HepG2 (cell line): ENCODE measurements at regions not wholly inside any gene's neighbourhood (a gene's known extent, or its start where the extent isn't known, plus 50 kb on each side); places are given as distances from the start of the nearest gene placed in this dataset.

Experiments used
- ATAC-seq: fragments of 200-7000 bp; cut with Tn5 transposase; 3 replicates; pipeline ENCODE4 v1.9.1; 2020; ENCODE audit warnings: mild to moderate bottlenecking, moderate library complexity
- BruUV-seq: library from RNA; stranded (reverse); fragments of 400-500 nt; replicated peaks from 2 replicates; lab custom pipeline; 2021; lab: Mats Ljungman, UMichigan
- CTCF ChIA-PET: fragments of 300-600 bp; formaldehyde crosslinking; extraction: SDS; loops from one replicate; lab custom pipeline; 2021; ENCODE audit warnings: low total read pairs, inconsistent platforms, low intra/inter-chr PET ratio; lab: Yijun Ruan, JAX
- POLR2A ChIA-PET: fragments of 350-600 bp; sonication (Branson Sonifier 250); formaldehyde crosslinking; loops from one replicate; lab custom pipeline; 2020; ENCODE audit warnings: antibody characterized with exemption, inconsistent platforms; lab: Yijun Ruan, JAX
- DNase-seq: peaks from one replicate; pipeline ENCODE4 v3.0.0-alpha.2; 2015; ENCODE audit warnings: low spot score
- FAIRE-seq: peaks from 3 replicates; lab custom pipeline; 2011; peaks lifted over from hg19 to GRCh38; lab: Jason Lieb, UNC
- H2AFZ ChIP-seq: one replicate; pipeline ENCODE4 v1.6.1; 2011; ENCODE audit warnings: low read length, inconsistent platforms
- H3K27ac ChIP-seq: fragments of 300-600 bp; 3 replicates; pipeline ENCODE4 v1.8.0; 2011; ENCODE audit warnings: mixed run types, mild to moderate bottlenecking, mixed read lengths, low read length, inconsistent platforms; ENCODE audit not compliant: insufficient read depth; ENCODE audit errors: extremely low read length
- H3K27me3 ChIP-seq, 2 experiments: fragments of 200-600 bp in 1 of 2; 2 replicates in 1 of 2; 3 replicates in 1 of 2; pipeline versions ENCODE4 v1.6.0 to v1.8.0; 2011; ENCODE audit warnings: low read length in 2 of 2, mild to moderate bottlenecking in 2 of 2, moderate library complexity in 2 of 2, inconsistent platforms in 1 of 2; ENCODE audit not compliant: insufficient read depth in 2 of 2, control insufficient read depth in 1 of 2
- H3K36me3 ChIP-seq, 2 experiments: fragments of 200-600 bp in 1 of 2; replicated peaks in 1 of 2; 2 replicates in 1 of 2; 3 replicates in 1 of 2; pipeline versions ENCODE4 v1.5.1 to v1.8.0; 2011; ENCODE audit warnings: low read length in 2 of 2, inconsistent platforms in 1 of 2; ENCODE audit not compliant: insufficient read depth in 2 of 2, control insufficient read depth in 1 of 2
- H3K4me1 ChIP-seq: 2 replicates; pipeline ENCODE4 v1.5.1; 2012; ENCODE audit warnings: low read length, inconsistent platforms; ENCODE audit not compliant: insufficient read depth
- H3K4me2 ChIP-seq: 2 replicates; pipeline ENCODE4 v1.6.0; 2011; ENCODE audit warnings: low read depth, low read length, inconsistent platforms
- H3K4me3 ChIP-seq, 3 experiments: fragments of 200-600 bp in 1 of 3; sonication (generic), shearing (Covaris generic) in 1 of 3; replicated peaks in 1 of 3; 2 replicates each; pipeline ENCODE4 v1.5.1; 2011 to 2016; ENCODE audit warnings: low read length in 3 of 3, inconsistent platforms in 2 of 3, low read depth in 2 of 3, mild to moderate bottlenecking in 2 of 3, control low read depth in 1 of 3, mixed read lengths in 1 of 3; ENCODE audit not compliant: insufficient read depth in 1 of 3
- H3K79me2 ChIP-seq: one replicate; pipeline ENCODE4 v1.6.1; 2011; ENCODE audit warnings: low read length, inconsistent platforms; ENCODE audit not compliant: insufficient read depth
- H3K9ac ChIP-seq: 2 replicates; pipeline ENCODE4 v1.6.0; 2011; ENCODE audit warnings: mild to moderate bottlenecking, low read depth, low read length, inconsistent platforms; ENCODE audit not compliant: insufficient read depth
- H3K9me3 ChIP-seq: 2 replicates; pipeline ENCODE4 v1.5.1; 2012; ENCODE audit warnings: mild to moderate bottlenecking, low read length
- H4K20me1 ChIP-seq: 2 replicates; pipeline ENCODE4 v1.6.0; 2011; ENCODE audit warnings: inconsistent platforms, mild to moderate bottlenecking, low read length, moderate library complexity; ENCODE audit not compliant: insufficient read depth
- FOXP4 ChIP-seq: sonication (generic); formaldehyde crosslinking; IDR thresholded peaks from 2 replicates; pipeline ENCODE4 v1.4.0; 2020; ENCODE audit warnings: missing genetic modification reagents
- KLF6 ChIP-seq: IDR thresholded peaks from 2 replicates; pipeline ENCODE4 v1.8.0; 2016; ENCODE audit warnings: missing biosample characterization, missing genetic modification reagents
- PBX2 ChIP-seq: IDR thresholded peaks from 2 replicates; pipeline ENCODE4 v1.6.1; 2016; ENCODE audit warnings: control low read depth
- RARG ChIP-seq: sonication (generic); formaldehyde crosslinking; IDR thresholded peaks from 2 replicates; pipeline ENCODE4 v1.4.0; 2020; ENCODE audit warnings: low read depth, mild to moderate bottlenecking, missing genetic modification reagents
- STAG1 ChIP-seq: sonication (generic); formaldehyde crosslinking; IDR thresholded peaks from 2 replicates; pipeline ENCODE4 v1.4.0; 2020; ENCODE audit warnings: missing genetic modification reagents
- ZHX1 ChIP-seq: sonication (generic); formaldehyde crosslinking; IDR thresholded peaks from 2 replicates; pipeline ENCODE4 v1.8.1; 2022; ENCODE audit warnings: low read depth, mild to moderate bottlenecking, missing genetic modification reagents
- ZNF160 ChIP-seq: sonication (generic); formaldehyde crosslinking; IDR thresholded peaks from 2 replicates; pipeline ENCODE4 v1.8.0; 2022; ENCODE audit warnings: mild to moderate bottlenecking, inconsistent platforms, missing genetic modification reagents
- ZNF17 ChIP-seq: sonication (generic); formaldehyde crosslinking; IDR thresholded peaks from 2 replicates; pipeline ENCODE4 v1.5.0; 2020; ENCODE audit warnings: mild to moderate bottlenecking, missing genetic modification reagents
- ZNF382 ChIP-seq: sonication (generic); formaldehyde crosslinking; IDR thresholded peaks from 2 replicates; pipeline ENCODE4 v1.5.0; 2020; ENCODE audit warnings: missing genetic modification reagents, mild to moderate bottlenecking, borderline replicate concordance
- ZNF720 ChIP-seq: sonication (generic); formaldehyde crosslinking; IDR thresholded peaks from 2 replicates; pipeline ENCODE4 v1.4.0; 2020; ENCODE audit warnings: missing genetic modification reagents
- ZNF761 ChIP-seq: sonication (generic); formaldehyde crosslinking; conservative IDR thresholded peaks from 2 replicates; pipeline ENCODE4 v1.4.0; 2020; ENCODE audit warnings: mild to moderate bottlenecking, missing genetic modification reagents
- ZXDC ChIP-seq: sonication (generic); formaldehyde crosslinking; IDR thresholded peaks from 2 replicates; pipeline ENCODE4 v1.5.0; 2020; ENCODE audit warnings: mild to moderate bottlenecking, missing genetic modification reagents
- in situ Hi-C: cut with HindIII; loops from 2 replicates; pipeline ENCODE4 v1.10.0; 2017; ENCODE audit warnings: low pct_unique_long_range_greater_than_20kb; ENCODE audit not compliant: extremely low pct_ligation_motif_present
- intact Hi-C: fragments of 100-400 bp; cut with micrococcal nuclease; formaldehyde crosslinking; loops from one replicate; pipeline ENCODE4 v1.10.0; 2022; ENCODE audit not compliant: unreplicated experiment
- TF ChIP-seq, protein P1 (sequence below): sonication (generic); formaldehyde crosslinking; IDR thresholded peaks from 2 replicates; pipeline ENCODE4 v1.9.0; 2021; ENCODE audit warnings: missing genetic modification reagents, mild to moderate bottlenecking, borderline replicate concordance

GRCh38 chr7:113404245-113404644 lies 285.9 kb upstream of the SMIM30 start (continued):
- TF ChIP-seq FOXP4 (no peak), ZNF382 (CRISPR knock-in tag) (no peak), PBX2 (CRISPR knock-in tag) (no peak), STAG1 (0 out of 2 replicates have a peak, but pooled peaks have one; percentile 18), ZNF17 (no peak)

- FAIRE-seq: no peak
- CTCF ChIA-PET: no interaction called here
- in situ Hi-C loops: loop anchor here (10.0 to 25.0 kb wide), 3 partner anchors 240 to 865 kb away; no protein-coding TSS in a partner anchor
- H3K79me2 ChIP-seq: no peaks in the 10 kb centered on the region
- DNase-seq: no peak
- H4K20me1 ChIP-seq: no peaks in the 10 kb centered on the region
- H3K36me3 ChIP-seq: no peaks in the 10 kb centered on the region
- no peak overlapping the region for H3K9ac ChIP-seq
- H3K27me3 ChIP-seq: no peaks in the 10 kb centered on the region
- H2AFZ ChIP-seq: no peak overlapping the region
- no peak overlapping the region for H3K4me2 ChIP-seq
- POLR2A ChIA-PET: no interaction called here
- no peak overlapping the region for H3K27ac ChIP-seq
- no TSS peak for BruUV-seq
- no peak for ATAC-seq
- no peaks in the 10 kb centered on the region for H3K4me1 ChIP-seq
- H3K4me3 ChIP-seq: no peak overlapping the region
- intact Hi-C loops: no loop called here
- no peaks in the 10 kb centered on the region for H3K9me3 ChIP-seq
- TF ChIP-seq, protein P1, sequence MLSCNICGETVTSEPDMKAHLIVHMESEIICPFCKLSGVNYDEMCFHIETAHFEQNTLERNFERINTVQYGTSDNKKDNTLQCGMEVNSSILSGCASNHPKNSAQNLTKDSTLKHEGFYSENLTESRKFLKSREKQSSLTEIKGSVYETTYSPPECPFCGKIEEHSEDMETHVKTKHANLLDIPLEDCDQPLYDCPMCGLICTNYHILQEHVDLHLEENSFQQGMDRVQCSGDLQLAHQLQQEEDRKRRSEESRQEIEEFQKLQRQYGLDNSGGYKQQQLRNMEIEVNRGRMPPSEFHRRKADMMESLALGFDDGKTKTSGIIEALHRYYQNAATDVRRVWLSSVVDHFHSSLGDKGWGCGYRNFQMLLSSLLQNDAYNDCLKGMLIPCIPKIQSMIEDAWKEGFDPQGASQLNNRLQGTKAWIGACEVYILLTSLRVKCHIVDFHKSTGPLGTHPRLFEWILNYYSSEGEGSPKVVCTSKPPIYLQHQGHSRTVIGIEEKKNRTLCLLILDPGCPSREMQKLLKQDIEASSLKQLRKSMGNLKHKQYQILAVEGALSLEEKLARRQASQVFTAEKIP (CRISPR knock-in tag): no peak
- TF ChIP-seq ZNF160 (CRISPR knock-in tag): no peak
- TF ChIP-seq KLF6 (CRISPR knock-in tag): no peak
- no peak for TF ChIP-seq ZHX1 (CRISPR knock-in tag)
- no peak for TF ChIP-seq ZXDC (CRISPR knock-in tag)
- no peak for TF ChIP-seq RARG (CRISPR knock-in tag)
- TF ChIP-seq ZNF720 (CRISPR knock-in tag): no peak
- no peak for TF ChIP-seq ZNF761 (CRISPR knock-in tag)
Measured at GRCh38 chr7:113402482-113402881, 284.1 kb upstream of the SMIM30 start.
